OCI-LY7 (cell line): ENCODE measurements at regions not wholly inside any gene's neighbourhood (a gene's known extent, or its start where the extent isn't known, plus 50 kb on each side); places are given as distances from the start of the nearest gene placed in this dataset. TPM values are rescaled to one million over a fixed set of nuclear protein-coding genes. Genes with fewer than 3 reads are reported as not detected.

ENCODE experiments used
- BruUV-seq: library from RNA; stranded (reverse); fragments of 400-500 nt; replicated peaks from 2 replicates; lab custom pipeline; 2021; lab: Mats Ljungman, UMichigan
- CTCF ChIA-PET: fragments of 300-600 bp; sonication (Branson Sonifier 250); formaldehyde crosslinking; loops from one replicate; lab custom pipeline; 2022; ENCODE audit warnings: antibody characterized with exemption; ENCODE audit not compliant: unreplicated experiment; lab: Charles Lee
- POLR2A ChIA-PET: fragments of 300-600 bp; sonication (Branson Sonifier 250); formaldehyde crosslinking; loops from one replicate; lab custom pipeline; 2022; ENCODE audit warnings: antibody characterized with exemption; lab: Charles Lee
- DNase-seq: peaks from one replicate; pipeline ENCODE4 v3.0.0-alpha.2; 2015; ENCODE audit warnings: low spot score
- H2AFZ ChIP-seq: fragments of 200-600 bp; sonication (generic), shearing (Covaris generic); 2 replicates; pipeline ENCODE4 v1.6.1; 2014; ENCODE audit warnings: mild to moderate bottlenecking, antibody characterized with exemption, low read length, moderate library complexity
- H3K27ac ChIP-seq: fragments of 200-600 bp; sonication (generic); 2 replicates; pipeline ENCODE4 v1.5.1; 2014; ENCODE audit warnings: mixed run types, low read depth, mild to moderate bottlenecking, moderate library complexity, low read length, inconsistent platforms; ENCODE audit not compliant: poor library complexity, severe bottlenecking
- H3K36me3 ChIP-seq: fragments of 200-600 bp; sonication (generic); 2 replicates; pipeline ENCODE4 v1.6.1; 2014; ENCODE audit warnings: mild to moderate bottlenecking, antibody characterized with exemption, low read length, moderate library complexity, mixed read lengths; ENCODE audit not compliant: insufficient read depth
- H3K4me1 ChIP-seq: fragments of 200-600 bp; sonication (generic); 2 replicates; pipeline ENCODE4 v1.5.1; 2014; ENCODE audit warnings: mild to moderate bottlenecking, low read length; ENCODE audit not compliant: insufficient read depth, poor library complexity, severe bottlenecking
- H3K4me2 ChIP-seq: fragments of 200-600 bp; sonication (generic); 2 replicates; pipeline ENCODE4 v1.6.1; 2014; ENCODE audit warnings: mild to moderate bottlenecking, low read length
- H3K4me3 ChIP-seq: fragments of 200-600 bp; sonication (generic); 2 replicates; pipeline ENCODE4 v1.5.1; 2014; ENCODE audit warnings: mild to moderate bottlenecking, low read depth, low read length; ENCODE audit not compliant: poor library complexity, severe bottlenecking
- H3K79me2 ChIP-seq: fragments of 200-600 bp; sonication (generic); 2 replicates; pipeline ENCODE4 v1.6.1; 2016; ENCODE audit warnings: low read depth, mild to moderate bottlenecking, low read length, moderate library complexity, mixed read lengths; ENCODE audit not compliant: insufficient read depth
- H3K9me2 ChIP-seq: fragments of 200-600 bp; sonication (generic); 2 replicates; pipeline ENCODE4 v1.6.1; 2016; ENCODE audit warnings: mild to moderate bottlenecking, low read length, mixed read lengths; ENCODE audit not compliant: insufficient read depth
- H3K9me3 ChIP-seq: fragments of 200-600 bp; sonication (generic); 2 replicates; pipeline ENCODE4 v1.6.1; 2014; ENCODE audit warnings: mild to moderate bottlenecking, mixed run types, low read length, mixed read lengths
- H4K20me1 ChIP-seq: fragments of 200-600 bp; sonication (generic); 2 replicates; pipeline ENCODE4 v1.6.1; 2014; ENCODE audit warnings: mild to moderate bottlenecking, antibody characterized with exemption, low read length, moderate library complexity, mixed read lengths; ENCODE audit not compliant: insufficient read depth
- CTCF ChIP-seq: fragments of 200-600 bp; sonication (generic); conservative IDR thresholded peaks from 2 replicates; pipeline ENCODE4 v1.5.1; 2014; ENCODE audit warnings: mild to moderate bottlenecking, antibody characterized with exemption, low read length, moderate library complexity, mixed read lengths
- EZH2phosphoT487 ChIP-seq: fragments of 200-600 bp; sonication (generic); IDR thresholded peaks from 2 replicates; pipeline ENCODE4 v1.6.1; 2018; ENCODE audit warnings: low read depth, borderline replicate concordance, mild to moderate bottlenecking, mixed run types, antibody characterized with exemption, low read length, moderate library complexity, mixed read lengths
- intact Hi-C: fragments of 100-400 bp; cut with micrococcal nuclease; formaldehyde crosslinking; loops from one replicate; pipeline ENCODE4 v1.10.0; 2022; ENCODE audit not compliant: unreplicated experiment
- small RNA-seq: library from RNA; depleted of rRNA; stranded (forward); fragments of <200 nt; gene quantifications from one replicate; pipeline ENCODE3, GENCODE V24; 2014

DNA sequence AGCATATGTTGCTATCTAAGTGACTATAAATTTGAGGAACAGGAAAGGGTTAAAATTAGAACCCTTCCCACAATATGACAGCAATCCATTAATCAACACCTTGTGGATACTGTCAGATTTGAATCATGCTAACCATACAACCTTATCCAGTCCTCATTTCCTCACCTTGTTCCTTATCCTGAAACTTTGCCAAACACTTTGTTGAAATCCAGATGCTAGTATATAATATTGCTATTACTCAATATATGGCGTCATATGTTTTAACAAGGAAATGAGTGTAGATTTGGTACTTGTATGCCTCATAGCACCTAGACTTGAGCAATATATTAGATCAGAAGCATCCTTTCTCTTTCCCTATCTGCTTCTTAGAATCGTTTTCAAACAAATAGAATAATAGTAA, 66.3 kb upstream of the SLC25A13 start:
- Histone ChIP-seq H3K4me1 (no peaks in the 10 kb centered on the region), H2AFZ (no peak overlapping the region), H3K4me3 (no peak overlapping the region), H3K79me2 (no peaks in the 10 kb centered on the region), H3K27ac (no peak overlapping the region), H3K4me2 (no peak overlapping the region), H3K9me2 (no peaks in the 10 kb centered on the region), H4K20me1 (no peaks in the 10 kb centered on the region), H3K36me3 (no peaks in the 10 kb centered on the region), H3K9me3 (no peaks in the 10 kb centered on the region)
- intact Hi-C loops: no loop called here
- BruUV-seq: no TSS peak
- TF ChIP-seq CTCF (no peak), EZH2phosphoT487 (no peak)
- DNase-seq: no peak
- ChIA-PET CTCF (no interaction called here), POLR2A (interaction anchor here (1.4 kb wide), 1 partner anchor 22 kb away, joined by 3 read pairs; no protein-coding TSS in a partner anchor)

DNA sequence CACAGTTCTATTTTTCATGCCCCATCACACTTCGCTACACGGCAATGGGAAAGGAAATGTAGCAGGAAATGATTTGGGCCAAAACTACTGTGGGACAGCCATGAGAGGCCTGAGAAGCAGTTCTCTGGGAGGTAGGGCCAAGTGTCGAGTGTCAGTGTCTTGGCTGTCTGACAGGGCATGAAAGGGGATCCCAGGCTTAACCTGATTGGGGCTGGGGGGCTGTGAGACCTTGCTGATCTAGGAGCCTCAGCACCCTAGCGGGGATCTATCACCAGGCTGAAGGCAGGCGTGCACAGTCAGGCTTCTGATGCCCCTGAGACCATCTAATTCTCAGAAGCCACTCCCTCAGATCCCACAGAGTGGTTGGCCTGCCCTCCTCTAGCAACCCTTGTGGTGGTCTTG, 58.2 kb upstream of the SLC25A13 start:
- Histone ChIP-seq H3K27ac (no peak overlapping the region), H3K4me1 (no peaks in the 10 kb centered on the region), H3K9me2 (no peaks in the 10 kb centered on the region), H3K4me2 (no peak overlapping the region), H4K20me1 (no peaks in the 10 kb centered on the region), H3K4me3 (no peak overlapping the region), H3K79me2 (no peaks in the 10 kb centered on the region), H2AFZ (no peak overlapping the region), H3K9me3 (no peaks in the 10 kb centered on the region), H3K36me3 (no peaks in the 10 kb centered on the region)
- TF ChIP-seq CTCF: no peak
- TF ChIP-seq EZH2phosphoT487: no peak
- CTCF ChIA-PET: no interaction called here
- DNase-seq: no peak
- no TSS peak for BruUV-seq
- intact Hi-C loops: no loop called here
- POLR2A ChIA-PET: no interaction called here

DNA sequence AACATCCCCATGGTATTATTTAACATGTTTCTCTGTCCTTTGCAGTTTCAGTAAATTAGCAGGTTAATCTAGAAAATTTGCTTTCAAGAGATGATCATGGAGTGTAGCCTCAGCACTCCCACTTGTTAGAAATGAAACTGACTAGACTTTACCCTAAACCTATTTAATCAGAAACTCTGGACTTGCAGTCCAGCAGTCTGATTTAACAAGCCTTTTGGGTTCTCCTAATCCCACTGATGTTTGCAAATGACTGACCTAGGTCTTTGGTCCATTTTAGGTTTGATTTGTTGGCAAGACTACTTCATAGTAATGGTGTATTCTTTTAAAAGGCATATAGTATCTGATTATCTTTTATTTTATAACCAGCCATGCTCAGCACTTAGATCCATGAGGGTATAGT, 55.5 kb upstream of the SLC25A13 start:
- H3K4me2 ChIP-seq: no peak overlapping the region
- H3K27ac ChIP-seq: no peak overlapping the region
- TF ChIP-seq EZH2phosphoT487 (no peak), CTCF (no peak)
- intact Hi-C loops: no loop called here
- H2AFZ ChIP-seq: no peak overlapping the region
- CTCF ChIA-PET: no interaction called here
- no TSS peak for BruUV-seq
- H4K20me1 ChIP-seq: no peaks in the 10 kb centered on the region
- no peaks in the 10 kb centered on the region for H3K36me3 ChIP-seq
- H3K9me3 ChIP-seq: no peaks in the 10 kb centered on the region
- no peaks in the 10 kb centered on the region for H3K79me2 ChIP-seq
- no peaks in the 10 kb centered on the region for H3K4me1 ChIP-seq
- no peak for DNase-seq
- POLR2A ChIA-PET: no interaction called here
- H3K4me3 ChIP-seq: no peak overlapping the region
- H3K9me2 ChIP-seq: no peaks in the 10 kb centered on the region

Small RNA genes in the stretch of these regions (small RNA-seq; reads per million reads assigned to genes)
- not detected for gene RNU7-188P
